Heart right ventricle (tissue), 16 donors: ENCODE measurements at regions not wholly inside any gene's neighbourhood (a gene's known extent, or its start where the extent isn't known, plus 50 kb on each side); places are given as distances from the start of the nearest gene placed in this dataset.

Source experiments
- ATAC-seq, 8 donors: fragments of 200-7000 bp; cut with Tn5 transposase; one replicate each; pipeline ENCODE4 v1.9.1; 2020; ENCODE audit warnings: mild to moderate bottlenecking in 8 of 8, moderate library complexity in 8 of 8, moderate number of reproducible peaks in 1 of 8
- DNase-seq, 2 donors: peaks; one replicate each; pipeline ENCODE4 v3.0.0-alpha.2; 2020
- H3K27ac ChIP-seq, 10 donors: fragments of 200-600 bp; sonication (generic) in 2 of 10; one replicate each; pipeline versions ENCODE4 v1.5.0 to v1.8.0; 2020 to 2022; ENCODE audit warnings: mild to moderate bottlenecking in 3 of 10
- H3K27me3 ChIP-seq, 7 donors: fragments of 200-600 bp; one replicate each; pipeline ENCODE4 v1.8.0; 2021 to 2022; ENCODE audit warnings: mild to moderate bottlenecking in 2 of 7
- H3K36me3 ChIP-seq, 9 donors: fragments of 200-600 bp; sonication (generic) in 1 of 9; one replicate each; pipeline versions ENCODE4 v1.5.0 to v1.8.0; 2020 to 2022; ENCODE audit warnings: mild to moderate bottlenecking in 2 of 9
- H3K4me1 ChIP-seq, 9 donors: fragments of 200-600 bp; sonication (generic) in 1 of 9; one replicate each; pipeline versions ENCODE4 v1.5.0 to v1.8.0; 2020 to 2022; ENCODE audit warnings: mild to moderate bottlenecking in 4 of 9
- H3K4me3 ChIP-seq, 10 donors: fragments of 200-600 bp; sonication (generic) in 2 of 10; one replicate each; pipeline versions ENCODE4 v1.5.0 to v1.8.0; 2020 to 2022; ENCODE audit warnings: mild to moderate bottlenecking in 7 of 10, moderate library complexity in 2 of 10
- H3K9me3 ChIP-seq, 11 donors: fragments of 200-600 bp in 10 of 11; sonication (generic) in 2 of 11; one replicate each; pipeline versions ENCODE4 v1.5.0 to v1.8.0; 2013 to 2022; ENCODE audit warnings: mild to moderate bottlenecking in 2 of 11, control low read depth in 1 of 11, moderate library complexity in 1 of 11
- CTCF ChIP-seq, 9 donors: fragments of 200-600 bp; sonication (generic) in 2 of 9; IDR thresholded peaks; one replicate each; pipeline versions ENCODE4 v1.5.0 to v1.8.0; 2021 to 2022; ENCODE audit warnings: antibody characterized with exemption in 9 of 9, mild to moderate bottlenecking in 5 of 9, moderate library complexity in 1 of 9
- WGBS, 2 donors: extraction: QIAGEN DNeasy Blood & Tissue Kit; methylation state at CpG; one replicate each; pipeline ENCODE4 v1.1.7; 2013; ENCODE audit warnings: inconsistent platforms in 1 of 2; 5-methylcytosine and 5-hydroxymethylcytosine counted together
- intact Hi-C, 10 donors: fragments of 100-400 bp; cut with DNase I; formaldehyde crosslinking; loops; one replicate each; pipeline versions ENCODE4 v1.11.1 to v1.14.2; 2022
- donor health status: Arrhythmogenic right ventricular cardiomyopathy.
- donor health status: ischemic (EF 13 %, LVEDD 7.1; RV severe dilation, severe dysfunction).
- donor health status: healthy with polysubstance abuse.
- donor health status: DM: no; HTN: yes; CAD: no.
- donor health status: DM: no; HTN: no; CAD: no.
- donor health status: ischemic (EF 25% LVEDD 6.9; RV normal size, moderate dysfunction).
- donor health status: ischemic (EF 25% LVEDD 5.7; RV mildly dilated, moderate dysfunction).
- donor health status: healthy.
- donor health status: DM: yes; HTN: yes; CAD: no.
- donor health status: Ischemic cardiomyopathy.
- donor health status: ischemic (EF 35%, LVEDD 5.7; RV mildly dilated, moderate dysfunction).
- donor health status: nonischemic (EF 11% LVEDD 7.7; RV severe dilation, severe dysfunction).
- donor health status: DM: yes; HTN: yes; CAD: no.
- donor health status: PGD.
- donor health status: ischemic (EF 29% LVEDD 5.4; RV normal size, mild dysfunction).
- donor health status: nonischemic (EF 23%, LVEDD 6.1; RV moderate dilation, normal function).

DNA sequence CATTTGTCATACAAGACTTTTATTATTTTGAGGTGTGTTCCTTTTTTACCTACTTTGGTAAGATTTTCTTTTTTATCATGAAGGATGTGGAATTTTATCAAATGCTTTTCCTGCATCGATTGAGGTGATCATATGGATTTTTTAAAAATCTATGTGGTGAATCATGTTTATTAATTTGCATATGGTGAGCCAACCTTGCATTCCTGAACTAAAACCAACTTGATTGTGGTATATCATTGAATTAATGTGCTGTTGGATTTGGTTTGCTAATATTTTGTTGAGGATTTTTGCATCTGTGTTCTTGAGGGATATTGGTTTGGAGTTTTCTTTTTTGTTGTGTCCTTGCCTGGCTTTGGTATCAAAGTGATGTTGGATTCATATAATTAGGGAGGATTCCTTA, 848.1 kb upstream of the EYS start:
- no peak for TF ChIP-seq CTCF (IDR thresholded peaks at IDR 0.05)
- H3K4me1 ChIP-seq = no peaks in the 10 kb centered on the region
- no peak for ATAC-seq
- DNase-seq = no peak
- H3K9me3 ChIP-seq = peaks cover 0 to 63% (median 13%) of the 10 kb centered on the region in 11 donors
- no peak overlapping the region for H3K4me3 ChIP-seq
- no peak overlapping the region for H3K27ac ChIP-seq
- intact Hi-C loops = no loop called here
- no peaks in the 10 kb centered on the region for H3K36me3 ChIP-seq
- no peaks in the 10 kb centered on the region for H3K27me3 ChIP-seq
- WGBS, 2 donors = 61 to 64% methylated on average over 1 of the region's 1 CpG

- H3K36me3 ChIP-seq = no peaks in the 10 kb centered on the region
- H3K4me1 ChIP-seq = no peaks in the 10 kb centered on the region
- DNase-seq (no peak), ATAC-seq (no peak)
- no peaks in the 10 kb centered on the region for H3K27me3 ChIP-seq
- peaks cover 0 to 58% (median 13%) of the 10 kb centered on the region in 11 donors for H3K9me3 ChIP-seq
- no peak overlapping the region for H3K27ac ChIP-seq
- intact Hi-C loops = no loop called here
- no peak overlapping the region for H3K4me3 ChIP-seq
- WGBS, 2 donors = 46 to 58% methylated on average over 2 of the region's 2 CpGs
- TF ChIP-seq CTCF (IDR thresholded peaks at IDR 0.05) = no peak
Observed at GRCh38 chr6:66553441-66553840, 846.4 kb upstream of the EYS start.

- no peak for TF ChIP-seq CTCF (IDR thresholded peaks at IDR 0.05)
- DNase-seq (no peak), ATAC-seq (no peak)
- Histone ChIP-seq H3K36me3 (no peaks in the 10 kb centered on the region), H3K27ac (no peak overlapping the region), H3K9me3 (peaks cover 0 to 24% (median 0%) of the 10 kb centered on the region in 11 donors), H3K4me3 (no peak overlapping the region), H3K4me1 (no peaks in the 10 kb centered on the region), H3K27me3 (no peaks in the 10 kb centered on the region)
- intact Hi-C loops = no loop called here
- 57 to 66% methylated on average over 1 of the region's 1 CpG for WGBS, 2 donors
Observed at GRCh38 chr6:66538551-66539135, 831.6 kb upstream of the EYS start.

DNA sequence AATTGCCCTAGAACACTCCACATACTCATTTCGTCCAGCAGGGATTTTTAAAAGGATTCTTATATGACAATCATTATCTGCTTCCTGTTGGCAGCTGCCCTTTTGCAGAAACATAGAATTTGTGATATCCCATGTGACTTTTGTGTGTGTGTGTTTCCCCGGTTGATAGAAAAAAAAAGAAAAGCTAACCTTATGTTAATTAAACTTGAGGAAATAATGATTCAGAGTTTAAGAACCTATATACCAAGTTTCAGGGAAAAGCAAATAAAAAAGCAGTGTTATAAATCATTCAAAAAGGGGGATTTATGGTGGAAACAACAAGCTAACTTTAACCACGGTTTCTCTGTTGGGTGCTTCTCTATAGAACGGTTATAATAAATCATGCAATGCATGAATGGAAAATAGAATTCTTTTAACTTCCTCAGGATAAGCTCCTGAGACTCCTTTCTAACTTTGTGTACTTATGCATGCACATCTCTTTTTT, 826.9 kb upstream of the EYS start:
- no peak for ATAC-seq
- intact Hi-C loops = no loop called here
- no peak for TF ChIP-seq CTCF (IDR thresholded peaks at IDR 0.05)

More for the DNA sequence above, 826.9 kb upstream of the EYS start:
- 33 to 50% methylated on average over 4 of the region's 4 CpGs for WGBS, 2 donors
- Histone ChIP-seq H3K36me3 (no peaks in the 10 kb centered on the region), H3K4me3 (no peak overlapping the region), H3K27ac (no peak overlapping the region), H3K4me1 (no peaks in the 10 kb centered on the region), H3K27me3 (no peaks in the 10 kb centered on the region), H3K9me3 (no peaks in the 10 kb centered on the region)
- DNase-seq = no peak
